CD4-positive, CD25-positive, alpha-beta regulatory T cell (primary cell): ENCODE measurements at regions not wholly inside any gene's neighbourhood (a gene's known extent, or its start where the extent isn't known, plus 50 kb on each side); places are given as distances from the start of the nearest gene placed in this dataset.

Experiments
- ATAC-seq, 2 donors: fragments of 150-1000 bp; cut with Tn5 transposase; one replicate each; pipeline ENCODE4 v1.10.0; 2021; ENCODE audit warnings: low read depth in 2 of 2, moderate number of reproducible peaks in 2 of 2, moderate library complexity in 1 of 2
- DNase-seq, 3 donors: peaks; one replicate each; pipeline versions ENCODE4 v3.0.0 to v3.0.0-alpha.2; 2012 to 2022; ENCODE audit warnings: mixed read lengths in 1 of 3
- H3K27ac ChIP-seq: one replicate; pipeline ENCODE4 v1.7.0; 2013; ENCODE audit warnings: mild to moderate bottlenecking, low read length; ENCODE audit not compliant: insufficient read depth, poor library complexity, severe bottlenecking
- H3K27me3 ChIP-seq: one replicate; pipeline ENCODE4 v1.7.0; 2013; ENCODE audit warnings: low read length; ENCODE audit not compliant: control insufficient read depth, insufficient read depth
- H3K36me3 ChIP-seq: one replicate; pipeline ENCODE4 v1.7.0; 2013; ENCODE audit warnings: mild to moderate bottlenecking, low read length, moderate library complexity; ENCODE audit not compliant: control insufficient read depth, insufficient read depth
- H3K4me1 ChIP-seq: 2 replicates; pipeline ENCODE4 v1.7.0; 2013; ENCODE audit warnings: mild to moderate bottlenecking, low read length; ENCODE audit not compliant: insufficient read depth, control insufficient read depth, poor library complexity, severe bottlenecking
- H3K4me3 ChIP-seq: one replicate; pipeline ENCODE4 v1.7.0; 2013; ENCODE audit warnings: low read depth, mild to moderate bottlenecking, low read length, moderate library complexity
- H3K9me3 ChIP-seq, 2 experiments: 1 replicate in 1 of 2; 2 replicates in 1 of 2; pipeline ENCODE4 v1.7.0; 2013; ENCODE audit warnings: low read length in 2 of 2, mild to moderate bottlenecking in 1 of 2, moderate library complexity in 1 of 2; ENCODE audit not compliant: control insufficient read depth in 2 of 2
- H3K27ac Mint-ChIP-seq, 3 donors: one replicate each; pipeline ENCODE4 v1.8.0; 2020 to 2022; ENCODE audit warnings: mild to moderate bottlenecking in 3 of 3, mixed read lengths in 3 of 3, moderate library complexity in 2 of 3
- H3K27me3 Mint-ChIP-seq: one replicate; pipeline ENCODE4 v1.8.0; 2022; ENCODE audit warnings: mild to moderate bottlenecking, mixed read lengths
- H3K36me3 Mint-ChIP-seq: one replicate; pipeline ENCODE4 v1.8.0; 2020; ENCODE audit warnings: mixed read lengths
- H3K4me1 Mint-ChIP-seq, 4 donors: one replicate each; pipeline ENCODE4 v1.8.0; 2020 to 2022; ENCODE audit warnings: mixed read lengths in 4 of 4, mild to moderate bottlenecking in 1 of 4
- H3K4me3 Mint-ChIP-seq, 4 donors: one replicate each; pipeline ENCODE4 v1.8.0; 2020 to 2022; ENCODE audit warnings: mild to moderate bottlenecking in 4 of 4, mixed read lengths in 4 of 4, moderate library complexity in 3 of 4
- H3K9me3 Mint-ChIP-seq, 7 donors: one replicate each; pipeline ENCODE4 v1.8.0; 2020 to 2022; ENCODE audit warnings: mixed read lengths in 7 of 7, mild to moderate bottlenecking in 3 of 7, moderate library complexity in 2 of 7

GRCh38 chr1:166343276-166343675, 176.5 kb upstream of the FAM78B start:
- H3K27ac Mint-ChIP-seq, result no peak overlapping the region
- H3K36me3 ChIP-seq, result no peaks in the 10 kb centered on the region
- H3K36me3 Mint-ChIP-seq, result no peaks in the 10 kb centered on the region
- no peaks in the 10 kb centered on the region for H3K9me3 ChIP-seq
- H3K27me3 Mint-ChIP-seq, result no peaks in the 10 kb centered on the region
- no peak overlapping the region for H3K4me3 ChIP-seq
- ATAC-seq (no peak), DNase-seq (no peak)
- H3K27ac ChIP-seq, result no peak overlapping the region
- no peaks in the 10 kb centered on the region for H3K4me1 ChIP-seq
- H3K4me1 Mint-ChIP-seq, result no peaks in the 10 kb centered on the region
- no peak overlapping the region for H3K4me3 Mint-ChIP-seq
- H3K27me3 ChIP-seq, result no peaks in the 10 kb centered on the region
- H3K9me3 Mint-ChIP-seq, result peaks cover 0 to 6% (median 3%) of the 10 kb centered on the region in 7 donors

- H3K27ac ChIP-seq, result no peak overlapping the region
- DNase-seq, result no peak
- Mint-ChIP-seq H3K27me3 (no peaks in the 10 kb centered on the region), H3K4me1 (no peaks in the 10 kb centered on the region), H3K27ac (no peak overlapping the region), H3K9me3 (peaks cover 0 to 6% (median 3%) of the 10 kb centered on the region in 7 donors), H3K4me3 (no peak overlapping the region), H3K36me3 (no peaks in the 10 kb centered on the region)
- no peak overlapping the region for H3K4me3 ChIP-seq
- no peaks in the 10 kb centered on the region for H3K4me1 ChIP-seq
- ATAC-seq, result no peak
- no peaks in the 10 kb centered on the region for H3K27me3 ChIP-seq
- no peaks in the 10 kb centered on the region for H3K36me3 ChIP-seq
- H3K9me3 ChIP-seq, result no peaks in the 10 kb centered on the region
These were observed 183.7 kb upstream of the FAM78B start for GRCh38 chr1:166350490-166350889.

GRCh38 chr1:166351676-166352075, 184.9 kb upstream of the FAM78B start:
- no peak for ATAC-seq
- no peak overlapping the region for H3K4me3 Mint-ChIP-seq

GRCh38 chr1:166353213-166353612, 186.4 kb upstream of the FAM78B start:
- Histone ChIP-seq H3K4me1 (no peaks in the 10 kb centered on the region), H3K36me3 (no peaks in the 10 kb centered on the region), H3K4me3 (no peak overlapping the region), H3K9me3 (no peaks in the 10 kb centered on the region), H3K27ac (no peak overlapping the region), H3K27me3 (no peaks in the 10 kb centered on the region)
- ATAC-seq (no peak), DNase-seq (no peak)
- Mint-ChIP-seq H3K36me3 (no peaks in the 10 kb centered on the region), H3K27ac (no peak overlapping the region), H3K4me3 (no peak overlapping the region), H3K9me3 (peaks cover 0 to 2% (median 0%) of the 10 kb centered on the region in 7 donors), H3K4me1 (no peaks in the 10 kb centered on the region), H3K27me3 (no peaks in the 10 kb centered on the region)

More at GRCh38 chr1:166351676-166352075, 184.9 kb upstream of the FAM78B start:
- Mint-ChIP-seq H3K27ac (no peak overlapping the region), H3K36me3 (no peaks in the 10 kb centered on the region), H3K9me3 (peaks cover 0 to 3% (median 2%) of the 10 kb centered on the region in 7 donors), H3K27me3 (no peaks in the 10 kb centered on the region), H3K4me1 (no peaks in the 10 kb centered on the region)
- no peaks in the 10 kb centered on the region for H3K36me3 ChIP-seq
- H3K9me3 ChIP-seq, result no peaks in the 10 kb centered on the region
- no peaks in the 10 kb centered on the region for H3K4me1 ChIP-seq
- no peak overlapping the region for H3K4me3 ChIP-seq
- H3K27me3 ChIP-seq, result no peaks in the 10 kb centered on the region
- DNase-seq, result no peak
- no peak overlapping the region for H3K27ac ChIP-seq

- no peak for DNase-seq
These were observed 187.6 kb upstream of the FAM78B start for GRCh38 chr1:166354406-166354805.

GRCh38 chr1:166365081-166365480, 198.3 kb upstream of the FAM78B start:
- Histone ChIP-seq H3K27ac (no peak overlapping the region), H3K4me3 (no peak overlapping the region), H3K27me3 (no peaks in the 10 kb centered on the region), H3K9me3 (no peaks in the 10 kb centered on the region), H3K4me1 (no peaks in the 10 kb centered on the region), H3K36me3 (no peaks in the 10 kb centered on the region)
- Mint-ChIP-seq H3K4me3 (no peak overlapping the region), H3K27me3 (peaks cover 5% of the 10 kb centered on the region), H3K9me3 (peaks cover 0 to 7% (median 3%) of the 10 kb centered on the region in 7 donors), H3K36me3 (no peaks in the 10 kb centered on the region), H3K4me1 (no peaks in the 10 kb centered on the region), H3K27ac (no peak overlapping the region)
- DNase-seq (no peak), ATAC-seq (no peak)

More at GRCh38 chr1:166354406-166354805, 187.6 kb upstream of the FAM78B start:
- ATAC-seq, result no peak
- Histone ChIP-seq H3K27me3 (no peaks in the 10 kb centered on the region), H3K4me3 (no peak overlapping the region), H3K27ac (no peak overlapping the region), H3K4me1 (no peaks in the 10 kb centered on the region), H3K36me3 (no peaks in the 10 kb centered on the region), H3K9me3 (no peaks in the 10 kb centered on the region)
- H3K4me1 Mint-ChIP-seq, result no peaks in the 10 kb centered on the region
- no peaks in the 10 kb centered on the region for H3K36me3 Mint-ChIP-seq
- no peaks in the 10 kb centered on the region for H3K27me3 Mint-ChIP-seq
- peaks cover 0 to 2% (median 0%) of the 10 kb centered on the region in 7 donors for H3K9me3 Mint-ChIP-seq
- H3K27ac Mint-ChIP-seq, result no peak overlapping the region
- H3K4me3 Mint-ChIP-seq, result no peak overlapping the region

- no peaks in the 10 kb centered on the region for H3K36me3 Mint-ChIP-seq
- DNase-seq, result no peak
- ATAC-seq, result no peak
- no peaks in the 10 kb centered on the region for H3K9me3 ChIP-seq
- no peaks in the 10 kb centered on the region for H3K4me1 ChIP-seq
- no peak overlapping the region for H3K27ac ChIP-seq
- no peaks in the 10 kb centered on the region for H3K36me3 ChIP-seq
- peaks cover 0 to 3% (median 0%) of the 10 kb centered on the region in 7 donors for H3K9me3 Mint-ChIP-seq
- H3K27me3 Mint-ChIP-seq, result peaks cover 4% of the 10 kb centered on the region
- H3K4me3 Mint-ChIP-seq, result peak overlapping the region in 1 of 4 donors; percentile 5
- no peak overlapping the region for H3K27ac Mint-ChIP-seq
- no peaks in the 10 kb centered on the region for H3K27me3 ChIP-seq
- no peaks in the 10 kb centered on the region for H3K4me1 Mint-ChIP-seq
- H3K4me3 ChIP-seq, result no peak overlapping the region
These were observed 201.2 kb upstream of the FAM78B start for GRCh38 chr1:166368030-166368429.

GRCh38 chr1:166377896-166378295, 211.1 kb upstream of the FAM78B start:
- H3K4me1 ChIP-seq, result no peaks in the 10 kb centered on the region
- no peaks in the 10 kb centered on the region for H3K36me3 ChIP-seq
- H3K27ac ChIP-seq, result no peak overlapping the region
- no peak overlapping the region for H3K4me3 Mint-ChIP-seq
- no peak overlapping the region for H3K4me3 ChIP-seq
- DNase-seq, result no peak
- no peaks in the 10 kb centered on the region for H3K36me3 Mint-ChIP-seq
- no peaks in the 10 kb centered on the region for H3K27me3 ChIP-seq
- H3K9me3 Mint-ChIP-seq, result peaks cover 0 to 4% (median 0%) of the 10 kb centered on the region in 7 donors
- no peaks in the 10 kb centered on the region for H3K9me3 ChIP-seq
- H3K27ac Mint-ChIP-seq, result no peak overlapping the region
- peaks cover 15% of the 10 kb centered on the region for H3K27me3 Mint-ChIP-seq
- no peaks in the 10 kb centered on the region for H3K4me1 Mint-ChIP-seq
- ATAC-seq, result no peak
